ENCODE measurements at regions not wholly inside any gene's neighbourhood (a gene's known extent, or its start where the extent isn't known, plus 50 kb on each side); places are given as distances from the start of the nearest gene placed in this dataset.

DNA sequence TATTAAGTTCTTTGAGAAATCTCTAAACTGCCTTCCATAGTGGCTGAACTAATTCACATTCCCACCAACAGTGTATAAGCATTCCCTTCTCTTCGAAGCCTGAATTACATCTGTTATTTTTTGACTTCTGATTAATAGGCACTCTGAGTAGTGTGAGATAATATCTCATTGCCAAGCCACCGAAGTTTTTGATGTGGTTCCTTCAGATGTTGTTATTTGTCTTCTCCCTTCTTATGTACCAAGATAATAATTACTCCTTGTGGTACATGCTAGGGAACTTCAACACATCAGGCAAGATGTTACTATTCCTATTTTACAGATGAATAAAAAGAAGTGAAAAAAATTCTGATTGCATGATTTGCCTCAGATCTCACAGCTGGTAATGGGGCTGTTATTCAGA is 70.9 kb downstream of the KCTD12 start:
- no peak overlapping the region for H3K4me3 ChIP-seq (ENCODE audit: control insufficient read depth in 2 of 3, extremely low read depth in 1 of 3, insufficient read depth in 2 of 3, low read depth in 1 of 3, low read length in 3 of 3)
- H3K36me3 ChIP-seq (ENCODE audit: control insufficient read depth in 2 of 2, extremely low read depth in 1 of 2, insufficient read depth in 2 of 2, low read length in 2 of 2), result no peaks in the 10 kb centered on the region
- no peaks in the 10 kb centered on the region for H3K9me3 ChIP-seq (ENCODE audit: control insufficient read depth, low read depth, low read length)
- no peaks in the 10 kb centered on the region for H3K9me1 ChIP-seq (ENCODE audit: control insufficient read depth, extremely low read depth, insufficient read depth, low read length)
- no peak overlapping the region for H3K27ac ChIP-seq (ENCODE audit: control insufficient read depth, insufficient read depth, low read length)
- FAIRE-seq (no peak), DNase-seq (ENCODE audit: low read depth, low spot score) (no peak)
- dilution Hi-C loops (cut with MboI; ENCODE audit: extremely low pct_ligation_motif_present, low sequenced_read_pairs), result no loop called here
- no peaks in the 10 kb centered on the region for H3K79me2 ChIP-seq (ENCODE audit: control insufficient read depth, insufficient read depth, low read length)
- TF ChIP-seq, protein P1, sequence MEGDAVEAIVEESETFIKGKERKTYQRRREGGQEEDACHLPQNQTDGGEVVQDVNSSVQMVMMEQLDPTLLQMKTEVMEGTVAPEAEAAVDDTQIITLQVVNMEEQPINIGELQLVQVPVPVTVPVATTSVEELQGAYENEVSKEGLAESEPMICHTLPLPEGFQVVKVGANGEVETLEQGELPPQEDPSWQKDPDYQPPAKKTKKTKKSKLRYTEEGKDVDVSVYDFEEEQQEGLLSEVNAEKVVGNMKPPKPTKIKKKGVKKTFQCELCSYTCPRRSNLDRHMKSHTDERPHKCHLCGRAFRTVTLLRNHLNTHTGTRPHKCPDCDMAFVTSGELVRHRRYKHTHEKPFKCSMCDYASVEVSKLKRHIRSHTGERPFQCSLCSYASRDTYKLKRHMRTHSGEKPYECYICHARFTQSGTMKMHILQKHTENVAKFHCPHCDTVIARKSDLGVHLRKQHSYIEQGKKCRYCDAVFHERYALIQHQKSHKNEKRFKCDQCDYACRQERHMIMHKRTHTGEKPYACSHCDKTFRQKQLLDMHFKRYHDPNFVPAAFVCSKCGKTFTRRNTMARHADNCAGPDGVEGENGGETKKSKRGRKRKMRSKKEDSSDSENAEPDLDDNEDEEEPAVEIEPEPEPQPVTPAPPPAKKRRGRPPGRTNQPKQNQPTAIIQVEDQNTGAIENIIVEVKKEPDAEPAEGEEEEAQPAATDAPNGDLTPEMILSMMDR (optimal IDR thresholded peaks at IDR 0.05 in 1 of 3, IDR thresholded peaks at IDR 0.05 in 1 of 3, conservative IDR thresholded peaks at IDR 0.05 in 1 of 3; ENCODE audit: extremely low read depth in 1 of 3, insufficient read depth in 2 of 3, low read length in 3 of 3), result no peak
- no peak for TF ChIP-seq EZH2 (IDR thresholded peaks at IDR 0.05; ENCODE audit: low read length)
- no peak overlapping the region for H2AFZ ChIP-seq (ENCODE audit: control insufficient read depth, low read length)
- no peak overlapping the region for H3K4me2 ChIP-seq (ENCODE audit: control insufficient read depth, extremely low read depth, insufficient read depth, low read depth, low read length)
- H3K27me3 ChIP-seq (ENCODE audit: control insufficient read depth, extremely low read depth, insufficient read depth, low read length), result peaks cover 5% of the 10 kb centered on the region
- H3K9ac ChIP-seq (ENCODE audit: control insufficient read depth, extremely low read depth, insufficient read depth, low read length), result no peak overlapping the region
- no peaks in the 10 kb centered on the region for H4K20me1 ChIP-seq (ENCODE audit: control insufficient read depth, extremely low read depth, insufficient read depth, low read length)
- no peaks in the 10 kb centered on the region for H3K4me1 ChIP-seq (ENCODE audit: control insufficient read depth, extremely low read depth, insufficient read depth, low read length)

DNA sequence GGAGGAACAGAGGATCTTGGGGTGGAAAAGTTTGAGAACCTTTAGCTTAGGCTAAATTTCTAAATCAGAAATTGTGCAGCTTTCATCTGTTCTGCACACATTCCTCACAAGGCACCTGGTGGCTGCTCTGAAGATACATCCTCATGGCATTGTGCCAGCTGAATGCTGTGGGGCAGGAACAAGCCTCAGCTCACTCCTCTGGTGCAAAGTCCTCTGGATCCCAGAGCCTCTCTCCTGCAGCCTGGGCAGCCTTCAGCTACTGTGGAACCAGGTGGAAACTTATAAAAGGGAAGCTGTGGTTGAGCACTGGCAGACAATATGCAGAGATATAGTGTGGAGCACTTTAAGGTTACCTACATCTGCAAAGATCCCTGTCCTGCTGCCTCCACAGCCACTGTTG is 72.3 kb downstream of the KCTD12 start:
- Histone ChIP-seq H3K27ac (ENCODE audit: control insufficient read depth, insufficient read depth, low read length) (no peak overlapping the region), H3K79me2 (ENCODE audit: control insufficient read depth, insufficient read depth, low read length) (no peaks in the 10 kb centered on the region), H3K4me3 (ENCODE audit: control insufficient read depth in 2 of 3, extremely low read depth in 1 of 3, insufficient read depth in 2 of 3, low read depth in 1 of 3, low read length in 3 of 3) (no peak overlapping the region), H3K9me3 (ENCODE audit: control insufficient read depth, low read depth, low read length) (no peaks in the 10 kb centered on the region), H3K27me3 (ENCODE audit: control insufficient read depth, extremely low read depth, insufficient read depth, low read length) (no peaks in the 10 kb centered on the region), H3K36me3 (ENCODE audit: control insufficient read depth in 2 of 2, extremely low read depth in 1 of 2, insufficient read depth in 2 of 2, low read length in 2 of 2) (no peaks in the 10 kb centered on the region), H4K20me1 (ENCODE audit: control insufficient read depth, extremely low read depth, insufficient read depth, low read length) (no peaks in the 10 kb centered on the region), H3K9ac (ENCODE audit: control insufficient read depth, extremely low read depth, insufficient read depth, low read length) (no peak overlapping the region), H2AFZ (ENCODE audit: control insufficient read depth, low read length) (no peak overlapping the region), H3K9me1 (ENCODE audit: control insufficient read depth, extremely low read depth, insufficient read depth, low read length) (no peaks in the 10 kb centered on the region), H3K4me1 (ENCODE audit: control insufficient read depth, extremely low read depth, insufficient read depth, low read length) (no peaks in the 10 kb centered on the region), H3K4me2 (ENCODE audit: control insufficient read depth, extremely low read depth, insufficient read depth, low read depth, low read length) (no peak overlapping the region)
- FAIRE-seq, result no peak
- dilution Hi-C loops (cut with MboI; ENCODE audit: extremely low pct_ligation_motif_present, low sequenced_read_pairs), result no loop called here
- DNase-seq (ENCODE audit: low read depth, low spot score), result no peak
- no peak for TF ChIP-seq EZH2 (IDR thresholded peaks at IDR 0.05; ENCODE audit: low read length)
- TF ChIP-seq, protein P1 (optimal IDR thresholded peaks at IDR 0.05 in 1 of 3, IDR thresholded peaks at IDR 0.05 in 1 of 3, conservative IDR thresholded peaks at IDR 0.05 in 1 of 3; ENCODE audit: extremely low read depth in 1 of 3, insufficient read depth in 2 of 3, low read length in 3 of 3), result peak in 1 of 3 experiments; percentile 10
